HG02763 (cell line): ENCODE measurements at regions not wholly inside any gene's neighbourhood (a gene's known extent, or its start where the extent isn't known, plus 50 kb on each side); places are given as distances from the start of the nearest gene placed in this dataset.

Experiments
- ATAC-seq: cut with Tn5 transposase; IDR thresholded peaks from one replicate; pipeline ENCODE4 v1.9.1; 2021; ENCODE audit warnings: mild to moderate bottlenecking, moderate library complexity; ENCODE audit not compliant: unreplicated experiment

DNA sequence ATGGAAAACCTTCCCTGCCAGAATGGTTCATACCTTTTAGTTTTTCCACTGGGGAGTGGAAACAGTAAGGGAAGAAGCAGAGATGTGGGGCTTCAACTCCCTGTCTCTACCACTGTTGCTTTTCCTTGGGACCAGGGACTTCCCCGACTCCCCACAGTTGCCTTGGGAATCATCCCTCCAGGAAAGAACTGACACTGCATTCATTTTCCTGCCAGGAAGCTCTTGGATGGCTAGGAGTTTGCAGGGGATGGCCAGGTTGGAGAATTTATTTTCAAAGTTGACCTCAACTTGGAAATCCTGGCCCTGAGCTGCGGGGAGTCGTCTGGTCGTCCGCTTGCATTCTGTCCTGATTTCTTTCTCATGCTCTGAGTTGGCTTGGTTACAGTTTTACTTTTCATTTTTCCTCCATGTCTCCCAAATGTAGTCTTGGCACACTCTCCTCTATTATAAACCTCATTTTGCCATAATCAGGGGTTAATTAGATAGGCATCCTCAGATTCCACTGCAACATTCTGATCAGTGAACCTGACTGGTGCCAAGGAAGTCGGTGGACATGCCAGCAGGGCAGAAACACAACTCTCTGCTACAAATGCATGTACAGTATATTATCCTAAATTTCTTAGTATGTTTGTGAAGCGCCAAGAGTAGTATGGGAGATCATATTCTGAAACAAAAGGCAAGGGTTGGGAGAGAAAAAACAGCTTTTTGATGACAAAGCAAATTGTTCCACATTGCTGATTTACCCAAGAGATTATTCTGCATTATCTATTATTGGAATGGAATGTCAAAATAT, 220.5 kb upstream of the XYLT1 start:
- no peak for ATAC-seq

- ATAC-seq, result no peak
Measured at GRCh38 chr16:17685447-17685846, 214.7 kb upstream of the XYLT1 start.

- ATAC-seq, result no peak
Measured at GRCh38 chr16:17683281-17683680, 212.5 kb upstream of the XYLT1 start.

- ATAC-seq, result no peak
Measured at GRCh38 chr16:17676171-17676570, 205.4 kb upstream of the XYLT1 start.

GRCh38 chr16:17668386-17668785, 197.6 kb upstream of the XYLT1 start:
- ATAC-seq, result no peak

DNA sequence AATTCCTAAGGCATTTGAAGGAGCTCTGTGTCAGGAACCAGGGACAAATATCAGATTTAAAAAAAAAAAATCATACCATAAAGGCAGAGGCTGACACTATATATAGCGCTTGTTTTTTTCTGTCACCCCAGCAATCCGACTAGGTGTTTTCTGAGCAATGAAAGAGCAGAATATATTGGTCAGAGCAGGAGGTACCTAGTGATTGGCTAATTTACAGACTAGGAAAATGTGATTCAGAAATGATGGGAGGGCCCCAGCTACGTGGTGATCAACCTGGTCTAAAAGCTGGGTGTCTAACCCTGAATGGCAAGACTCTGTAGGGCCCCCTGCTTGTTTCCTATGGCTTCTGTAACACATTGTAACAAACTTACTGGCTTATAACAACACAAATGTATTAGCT, 195.5 kb upstream of the XYLT1 start:
- ATAC-seq, result no peak

- no peak for ATAC-seq
Measured at GRCh38 chr16:17658881-17659280, 188.1 kb upstream of the XYLT1 start.

GRCh38 chr16:17657045-17657444, 186.3 kb upstream of the XYLT1 start:
- no peak for ATAC-seq

GRCh38 chr16:17654571-17654970, 183.8 kb upstream of the XYLT1 start:
- no peak for ATAC-seq

DNA sequence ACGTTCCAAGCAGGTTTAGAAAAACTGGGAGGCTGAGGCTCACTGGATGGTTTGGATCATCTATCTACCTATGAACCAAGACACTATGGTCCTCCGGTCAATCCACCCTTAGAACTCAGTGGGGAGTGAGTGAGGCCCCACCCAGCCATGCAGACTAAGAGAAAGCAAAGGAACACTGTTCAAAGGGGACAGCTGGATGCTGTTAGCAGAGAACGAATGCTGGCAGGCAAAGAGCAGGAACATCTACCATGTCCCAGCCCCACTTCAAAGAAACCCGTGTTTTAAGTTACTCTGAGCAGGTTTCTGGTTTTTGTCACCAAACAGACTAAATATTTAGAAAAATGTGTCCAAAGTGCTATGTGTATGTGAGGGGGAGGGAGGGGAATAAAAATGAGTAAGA, 183.4 kb upstream of the XYLT1 start:
- ATAC-seq, result no peak

- ATAC-seq, result no peak
Measured at GRCh38 chr16:17647879-17648872, 177.4 kb upstream of the XYLT1 start.

GRCh38 chr16:17643935-17644334, 173.2 kb upstream of the XYLT1 start:
- no peak for ATAC-seq

DNA sequence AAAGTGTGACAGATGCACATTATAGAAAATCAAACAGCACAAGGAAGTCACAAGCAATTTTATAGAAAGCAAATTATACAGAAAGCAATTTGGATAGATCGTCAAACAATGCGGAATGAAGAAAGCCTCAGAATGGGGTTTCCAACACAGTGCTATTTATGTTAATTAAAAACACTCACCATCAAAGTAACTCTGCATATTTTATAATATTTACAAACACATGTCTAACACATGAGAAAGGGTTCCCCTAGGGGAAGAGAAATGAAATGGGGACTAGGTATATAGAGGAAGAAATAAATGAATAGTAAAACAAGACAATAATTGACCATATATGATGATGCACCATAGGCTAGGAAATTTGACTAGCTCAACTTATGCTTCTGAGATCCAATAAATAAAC, 171.2 kb upstream of the XYLT1 start:
- no peak for ATAC-seq

GRCh38 chr16:17638134-17638533, 167.4 kb upstream of the XYLT1 start:
- no peak for ATAC-seq

DNA sequence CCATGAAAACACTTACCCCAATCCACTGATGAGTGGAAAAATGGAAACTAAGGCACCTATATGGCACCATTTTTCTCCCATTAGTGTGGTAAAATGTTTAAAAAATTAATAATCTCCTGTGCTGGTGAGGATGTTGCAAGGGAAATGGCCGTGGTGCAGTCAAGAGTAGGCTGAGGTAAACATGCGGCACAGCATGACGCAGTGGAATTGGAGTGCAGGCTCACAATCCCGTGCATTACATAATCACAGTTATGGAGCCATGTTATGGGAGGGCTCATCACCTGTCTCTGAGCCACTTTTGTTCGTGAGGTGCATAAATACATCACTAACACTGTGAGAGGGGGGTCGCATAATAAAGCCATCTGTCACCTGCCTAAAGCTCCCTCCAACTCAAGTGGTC, 164.4 kb upstream of the XYLT1 start:
- ATAC-seq, result no peak

GRCh38 chr16:17633181-17633951, 162.6 kb upstream of the XYLT1 start:
- no peak for ATAC-seq

- ATAC-seq, result no peak
Measured at GRCh38 chr16:17632667-17633066, 161.9 kb upstream of the XYLT1 start.

- ATAC-seq, result no peak
Measured at GRCh38 chr16:17629936-17630335, 159.2 kb upstream of the XYLT1 start.

- ATAC-seq, result no peak
Measured at GRCh38 chr16:17628983-17629382, 158.2 kb upstream of the XYLT1 start.

- ATAC-seq, result no peak
Measured at GRCh38 chr16:17622366-17622765, 151.6 kb upstream of the XYLT1 start.

- ATAC-seq, result no peak
Measured at GRCh38 chr16:17619261-17619660, 148.5 kb upstream of the XYLT1 start.
